Neural cell (in vitro differentiated cells): ENCODE measurements at regions not wholly inside any gene's neighbourhood (a gene's known extent, or its start where the extent isn't known, plus 50 kb on each side); places are given as distances from the start of the nearest gene placed in this dataset.

Experiments used
- H2AFZ ChIP-seq: fragments of 200-600, 300-800 bp; sonication (generic), shearing (Covaris generic); 2 replicates; pipeline ENCODE4 v1.6.0; 2014; ENCODE audit warnings: low read depth, mild to moderate bottlenecking, antibody characterized with exemption, low read length, moderate library complexity
- H3F3A ChIP-seq: fragments of 200-600 bp; shearing (Covaris generic); 2 replicates; pipeline ENCODE4 v1.6.1; 2016; ENCODE audit warnings: mild to moderate bottlenecking, moderate library complexity, mixed read lengths, antibody characterized with exemption, low read length; ENCODE audit not compliant: insufficient read depth, poor library complexity, severe bottlenecking
- H3K27ac ChIP-seq: fragments of 200-600, 300-800 bp; sonication (generic), shearing (Covaris generic); 2 replicates; pipeline ENCODE4 v1.5.1; 2014; ENCODE audit warnings: mild to moderate bottlenecking, low read length, moderate library complexity
- H3K27me3 ChIP-seq: fragments of 300-800, 200-600 bp; sonication (generic), shearing (Covaris generic); 2 replicates; pipeline ENCODE4 v1.6.0; 2014; ENCODE audit warnings: mild to moderate bottlenecking, low read depth, low read length, moderate library complexity; ENCODE audit not compliant: insufficient read depth
- H3K36me3 ChIP-seq: fragments of 300-800, 200-600 bp; sonication (generic), shearing (Covaris generic); 2 replicates; pipeline ENCODE4 v1.5.1; 2014; ENCODE audit warnings: mild to moderate bottlenecking, antibody characterized with exemption, low read length, moderate library complexity; ENCODE audit not compliant: insufficient read depth
- H3K4me2 ChIP-seq: fragments of 300-800, 200-600 bp; sonication (generic), shearing (Covaris generic); 2 replicates; pipeline ENCODE4 v1.6.0; 2014; ENCODE audit warnings: mild to moderate bottlenecking, low read length
- H3K4me3 ChIP-seq: fragments of 300-800, 200-600 bp; sonication (generic), shearing (Covaris generic); 2 replicates; pipeline ENCODE4 v1.5.1; 2014; ENCODE audit warnings: mild to moderate bottlenecking, low read length, moderate library complexity
- H3K79me2 ChIP-seq: fragments of 200-600 bp; shearing (Covaris generic); replicated peaks from 2 replicates; pipeline ENCODE4 v1.6.0; 2014; ENCODE audit warnings: mild to moderate bottlenecking, low read length, moderate library complexity; ENCODE audit not compliant: insufficient read depth
- H3K9ac ChIP-seq: fragments of 300-800, 200-600 bp; sonication (generic), shearing (Covaris generic); 2 replicates; pipeline ENCODE4 v1.6.1; 2016; ENCODE audit warnings: mild to moderate bottlenecking, low read length, mixed read lengths
- H3K9me2 ChIP-seq: fragments of 200-600 bp; shearing (Covaris generic); 2 replicates; pipeline ENCODE4 v1.6.1; 2016; ENCODE audit warnings: mild to moderate bottlenecking, low read length, mixed read lengths; ENCODE audit not compliant: insufficient read depth
- H3K9me3 ChIP-seq: fragments of 200-600, 300-800 bp; sonication (generic), shearing (Covaris generic); 2 replicates; pipeline ENCODE4 v1.6.1; 2016; ENCODE audit warnings: mild to moderate bottlenecking, mixed run types, low read length, moderate library complexity, mixed read lengths
- H4K20me1 ChIP-seq: fragments of 200-600 bp; shearing (Covaris generic); 2 replicates; pipeline ENCODE4 v1.6.1; 2016; ENCODE audit warnings: mild to moderate bottlenecking, mixed run types; ENCODE audit not compliant: insufficient read depth
- CTCF ChIP-seq: fragments of 450-650 bp; IDR thresholded peaks from 2 replicates; pipeline ENCODE4 v1.5.1; 2014; ENCODE audit warnings: antibody characterized with exemption, mild to moderate bottlenecking, moderate library complexity; ENCODE audit not compliant: poor library complexity, severe bottlenecking
- EP300 ChIP-seq: fragments of 450-650 bp; conservative IDR thresholded peaks from 2 replicates; pipeline ENCODE4 v1.6.1; 2014; ENCODE audit warnings: antibody characterized with exemption, mild to moderate bottlenecking, moderate library complexity; ENCODE audit not compliant: poor library complexity, severe bottlenecking
- EZH2 ChIP-seq: fragments of 200-600, 300-800 bp; shearing (Covaris generic), sonication (generic); IDR thresholded peaks from 2 replicates; pipeline ENCODE4 v1.6.1; 2014; ENCODE audit warnings: antibody characterized with exemption, low read length, borderline replicate concordance, mild to moderate bottlenecking; ENCODE audit not compliant: insufficient read depth, poor library complexity, severe bottlenecking
- MXI1 ChIP-seq: fragments of 450-650 bp; conservative IDR thresholded peaks from 2 replicates; pipeline ENCODE4 v1.6.1; 2014; ENCODE audit warnings: antibody characterized with exemption, mild to moderate bottlenecking; ENCODE audit not compliant: poor library complexity, severe bottlenecking
- POLR2AphosphoS5 ChIP-seq: IDR thresholded peaks from 2 replicates; pipeline ENCODE4 v1.6.1; 2012
- RAD21 ChIP-seq: fragments of 450-650 bp; conservative IDR thresholded peaks from 2 replicates; pipeline ENCODE4 v1.6.1; 2014; ENCODE audit warnings: antibody characterized with exemption, mild to moderate bottlenecking, moderate library complexity
- REST ChIP-seq: IDR thresholded peaks from 2 replicates; pipeline ENCODE4 v1.6.1; 2012; ENCODE audit warnings: borderline replicate concordance
- SMC3 ChIP-seq: fragments of 450-650 bp; conservative IDR thresholded peaks from 2 replicates; pipeline ENCODE4 v1.6.1; 2014; ENCODE audit warnings: antibody characterized with exemption, mild to moderate bottlenecking, moderate library complexity; ENCODE audit not compliant: poor library complexity
- TAF1 ChIP-seq: IDR thresholded peaks from 2 replicates; pipeline ENCODE4 v1.6.1; 2012; ENCODE audit warnings: low read depth

- Histone ChIP-seq H3K27me3 (no peaks in the 10 kb centered on the region), H3K9me2 (no peaks in the 10 kb centered on the region), H3F3A (no peaks in the 10 kb centered on the region), H4K20me1 (no peaks in the 10 kb centered on the region), H3K27ac (no peak overlapping the region), H3K9me3 (no peaks in the 10 kb centered on the region), H3K36me3 (no peaks in the 10 kb centered on the region), H2AFZ (no peak overlapping the region), H3K4me2 (no peak overlapping the region), H3K4me3 (no peak overlapping the region), H3K9ac (no peak overlapping the region), H3K79me2 (no peaks in the 10 kb centered on the region)
- TF ChIP-seq MXI1 (no peak), EP300 (no peak), CTCF (no peak), REST (no peak), SMC3 (no peak), TAF1 (no peak), POLR2AphosphoS5 (no peak), EZH2 (no peak), RAD21 (no peak)
These were observed 132.7 kb upstream of the IER5L start for GRCh38 chr9:129310666-129311350.

- no peak overlapping the region for H3K4me3 ChIP-seq
- H3K27me3 ChIP-seq: no peaks in the 10 kb centered on the region
- no peaks in the 10 kb centered on the region for H3K36me3 ChIP-seq
- H3K79me2 ChIP-seq: no peaks in the 10 kb centered on the region
- H3K4me2 ChIP-seq: no peak overlapping the region
- no peaks in the 10 kb centered on the region for H3F3A ChIP-seq
- H3K27ac ChIP-seq: no peak overlapping the region
- no peak overlapping the region for H3K9ac ChIP-seq
- H3K9me2 ChIP-seq: no peaks in the 10 kb centered on the region
- H2AFZ ChIP-seq: no peak overlapping the region
- H3K9me3 ChIP-seq: no peaks in the 10 kb centered on the region
- TF ChIP-seq MXI1: no peak
- no peak for TF ChIP-seq EP300
- TF ChIP-seq TAF1: no peak
- TF ChIP-seq CTCF: no peak
- TF ChIP-seq POLR2AphosphoS5: no peak
- no peak for TF ChIP-seq RAD21
- no peak for TF ChIP-seq EZH2
- TF ChIP-seq REST: no peak
- no peak for TF ChIP-seq SMC3
- H4K20me1 ChIP-seq: no peaks in the 10 kb centered on the region
These were observed 131.8 kb upstream of the IER5L start for GRCh38 chr9:129309906-129310305.
